ENCODE measurements at regions not wholly inside any gene's neighbourhood (a gene's known extent, or its start where the extent isn't known, plus 50 kb on each side); places are given as distances from the start of the nearest gene placed in this dataset.

- H3K9me3 ChIP-seq (ENCODE audit: control insufficient read depth, low read length) = no peaks in the 10 kb centered on the region
- peak; percentile 58 for DNase-seq (ENCODE audit: low read depth)
- H3K27me3 ChIP-seq (replicated peaks; ENCODE audit: control insufficient read depth, insufficient read depth, low read length) = no peaks in the 10 kb centered on the region
- H3K4me1 ChIP-seq (ENCODE audit: control insufficient read depth, insufficient read depth, low read length) = peaks cover 27% of the 10 kb centered on the region
- H3K9ac ChIP-seq (ENCODE audit: low read length) = no peak overlapping the region
- H3K4me3 ChIP-seq (ENCODE audit: low read length) = no peak overlapping the region
- no peaks in the 10 kb centered on the region for H3K36me3 ChIP-seq (ENCODE audit: control insufficient read depth, insufficient read depth, low read length, severe bottlenecking)
Measured at GRCh38 chr9:79220666-79221065, 351.1 kb upstream of the TLE4 start.

- H3K9me3 ChIP-seq (ENCODE audit: control insufficient read depth, low read length) = no peaks in the 10 kb centered on the region
- H3K4me3 ChIP-seq (ENCODE audit: low read length) = no peak overlapping the region
- H3K4me1 ChIP-seq (ENCODE audit: control insufficient read depth, insufficient read depth, low read length) = peaks cover 24% of the 10 kb centered on the region
- H3K27me3 ChIP-seq (replicated peaks; ENCODE audit: control insufficient read depth, insufficient read depth, low read length) = no peaks in the 10 kb centered on the region
- no peak overlapping the region for H3K9ac ChIP-seq (ENCODE audit: low read length)
- H3K36me3 ChIP-seq (ENCODE audit: control insufficient read depth, insufficient read depth, low read length, severe bottlenecking) = no peaks in the 10 kb centered on the region
- peak; percentile 98 for DNase-seq (ENCODE audit: low read depth)
Measured at GRCh38 chr9:79221084-79221483, 350.7 kb upstream of the TLE4 start.

- Histone ChIP-seq H3K4me3 (ENCODE audit: low read length) (no peak overlapping the region), H3K27me3 (replicated peaks; ENCODE audit: control insufficient read depth, insufficient read depth, low read length) (no peaks in the 10 kb centered on the region), H3K9me3 (ENCODE audit: control insufficient read depth, low read length) (no peaks in the 10 kb centered on the region), H3K4me1 (ENCODE audit: control insufficient read depth, insufficient read depth, low read length) (peaks cover 23% of the 10 kb centered on the region), H3K9ac (ENCODE audit: low read length) (no peak overlapping the region), H3K36me3 (ENCODE audit: control insufficient read depth, insufficient read depth, low read length, severe bottlenecking) (no peaks in the 10 kb centered on the region)
- DNase-seq (ENCODE audit: low read depth) = peak; percentile 24
Measured at GRCh38 chr9:79222483-79222882, 349.3 kb upstream of the TLE4 start.

- H3K4me1 ChIP-seq (ENCODE audit: control insufficient read depth, insufficient read depth, low read length) = peaks cover 23% of the 10 kb centered on the region
- no peaks in the 10 kb centered on the region for H3K9me3 ChIP-seq (ENCODE audit: control insufficient read depth, low read length)
- no peaks in the 10 kb centered on the region for H3K27me3 ChIP-seq (replicated peaks; ENCODE audit: control insufficient read depth, insufficient read depth, low read length)
- H3K4me3 ChIP-seq (ENCODE audit: low read length) = no peak overlapping the region
- H3K9ac ChIP-seq (ENCODE audit: low read length) = no peak overlapping the region
- peak; percentile 95 for DNase-seq (ENCODE audit: low read depth)
- no peaks in the 10 kb centered on the region for H3K36me3 ChIP-seq (ENCODE audit: control insufficient read depth, insufficient read depth, low read length, severe bottlenecking)
Measured at GRCh38 chr9:79224672-79225433, 346.9 kb upstream of the TLE4 start.

GRCh38 chr9:79233542-79233941 is 338.2 kb upstream of the TLE4 start:
- Histone ChIP-seq H3K36me3 (ENCODE audit: control insufficient read depth, insufficient read depth, low read length, severe bottlenecking) (no peaks in the 10 kb centered on the region), H3K9me3 (ENCODE audit: control insufficient read depth, low read length) (no peaks in the 10 kb centered on the region), H3K4me3 (ENCODE audit: low read length) (no peak overlapping the region), H3K27me3 (replicated peaks; ENCODE audit: control insufficient read depth, insufficient read depth, low read length) (peaks cover 4% of the 10 kb centered on the region), H3K4me1 (ENCODE audit: control insufficient read depth, insufficient read depth, low read length) (no peaks in the 10 kb centered on the region), H3K9ac (ENCODE audit: low read length) (no peak overlapping the region)
- DNase-seq (ENCODE audit: low read depth) = peak; percentile 50

- no peak overlapping the region for H3K9ac ChIP-seq (ENCODE audit: low read length)
- no peaks in the 10 kb centered on the region for H3K36me3 ChIP-seq (ENCODE audit: control insufficient read depth, insufficient read depth, low read length, severe bottlenecking)
- H3K9me3 ChIP-seq (ENCODE audit: control insufficient read depth, low read length) = no peaks in the 10 kb centered on the region
- no peak overlapping the region for H3K4me3 ChIP-seq (ENCODE audit: low read length)
- H3K4me1 ChIP-seq (ENCODE audit: control insufficient read depth, insufficient read depth, low read length) = no peaks in the 10 kb centered on the region
- no peak for DNase-seq (ENCODE audit: low read depth)
- H3K27me3 ChIP-seq (replicated peaks; ENCODE audit: control insufficient read depth, insufficient read depth, low read length) = peaks cover 4% of the 10 kb centered on the region
Measured at GRCh38 chr9:79236466-79236865, 335.3 kb upstream of the TLE4 start.

- Histone ChIP-seq H3K9me3 (ENCODE audit: control insufficient read depth, low read length) (no peaks in the 10 kb centered on the region), H3K9ac (ENCODE audit: low read length) (no peak overlapping the region), H3K4me1 (ENCODE audit: control insufficient read depth, insufficient read depth, low read length) (no peaks in the 10 kb centered on the region), H3K36me3 (ENCODE audit: control insufficient read depth, insufficient read depth, low read length, severe bottlenecking) (no peaks in the 10 kb centered on the region), H3K4me3 (ENCODE audit: low read length) (no peak overlapping the region), H3K27me3 (replicated peaks; ENCODE audit: control insufficient read depth, insufficient read depth, low read length) (peaks cover 4% of the 10 kb centered on the region)
- peak; percentile 19 for DNase-seq (ENCODE audit: low read depth)
Measured at GRCh38 chr9:79237861-79238260, 333.9 kb upstream of the TLE4 start.

- DNase-seq (ENCODE audit: low read depth) = no peak
- peaks cover 3% of the 10 kb centered on the region for H3K27me3 ChIP-seq (replicated peaks; ENCODE audit: control insufficient read depth, insufficient read depth, low read length)
- H3K9me3 ChIP-seq (ENCODE audit: control insufficient read depth, low read length) = no peaks in the 10 kb centered on the region
- no peaks in the 10 kb centered on the region for H3K4me1 ChIP-seq (ENCODE audit: control insufficient read depth, insufficient read depth, low read length)
- no peaks in the 10 kb centered on the region for H3K36me3 ChIP-seq (ENCODE audit: control insufficient read depth, insufficient read depth, low read length, severe bottlenecking)
- no peak overlapping the region for H3K4me3 ChIP-seq (ENCODE audit: low read length)
- no peak overlapping the region for H3K9ac ChIP-seq (ENCODE audit: low read length)
Measured at GRCh38 chr9:79240774-79241173, 331.0 kb upstream of the TLE4 start.

GRCh38 chr9:79242489-79242888 is 329.3 kb upstream of the TLE4 start:
- no peaks in the 10 kb centered on the region for H3K9me3 ChIP-seq (ENCODE audit: control insufficient read depth, low read length)
- H3K9ac ChIP-seq (ENCODE audit: low read length) = no peak overlapping the region
- no peaks in the 10 kb centered on the region for H3K36me3 ChIP-seq (ENCODE audit: control insufficient read depth, insufficient read depth, low read length, severe bottlenecking)
- no peak overlapping the region for H3K4me3 ChIP-seq (ENCODE audit: low read length)
- no peaks in the 10 kb centered on the region for H3K27me3 ChIP-seq (replicated peaks; ENCODE audit: control insufficient read depth, insufficient read depth, low read length)
- no peaks in the 10 kb centered on the region for H3K4me1 ChIP-seq (ENCODE audit: control insufficient read depth, insufficient read depth, low read length)
- peak; percentile 25 for DNase-seq (ENCODE audit: low read depth)

- no peaks in the 10 kb centered on the region for H3K4me1 ChIP-seq (ENCODE audit: control insufficient read depth, insufficient read depth, low read length)
- no peak overlapping the region for H3K4me3 ChIP-seq (ENCODE audit: low read length)
- no peaks in the 10 kb centered on the region for H3K36me3 ChIP-seq (ENCODE audit: control insufficient read depth, insufficient read depth, low read length, severe bottlenecking)
- peaks cover 2% of the 10 kb centered on the region for H3K27me3 ChIP-seq (replicated peaks; ENCODE audit: control insufficient read depth, insufficient read depth, low read length)
- DNase-seq (ENCODE audit: low read depth) = no peak
- no peaks in the 10 kb centered on the region for H3K9me3 ChIP-seq (ENCODE audit: control insufficient read depth, low read length)
- H3K9ac ChIP-seq (ENCODE audit: low read length) = no peak overlapping the region
Measured at GRCh38 chr9:79246170-79246569, 325.6 kb upstream of the TLE4 start.

GRCh38 chr9:79247021-79247420 is 324.7 kb upstream of the TLE4 start:
- no peaks in the 10 kb centered on the region for H3K9me3 ChIP-seq (ENCODE audit: control insufficient read depth, low read length)
- no peak overlapping the region for H3K4me3 ChIP-seq (ENCODE audit: low read length)
- no peaks in the 10 kb centered on the region for H3K4me1 ChIP-seq (ENCODE audit: control insufficient read depth, insufficient read depth, low read length)
- H3K27me3 ChIP-seq (replicated peaks; ENCODE audit: control insufficient read depth, insufficient read depth, low read length) = peaks cover 7% of the 10 kb centered on the region
- H3K9ac ChIP-seq (ENCODE audit: low read length) = no peak overlapping the region
- DNase-seq (ENCODE audit: low read depth) = no peak
- no peaks in the 10 kb centered on the region for H3K36me3 ChIP-seq (ENCODE audit: control insufficient read depth, insufficient read depth, low read length, severe bottlenecking)

- no peak for DNase-seq (ENCODE audit: low read depth)
- no peaks in the 10 kb centered on the region for H3K4me1 ChIP-seq (ENCODE audit: control insufficient read depth, insufficient read depth, low read length)
- H3K27me3 ChIP-seq (replicated peaks; ENCODE audit: control insufficient read depth, insufficient read depth, low read length) = peaks cover 29% of the 10 kb centered on the region
- no peak overlapping the region for H3K9ac ChIP-seq (ENCODE audit: low read length)
- H3K9me3 ChIP-seq (ENCODE audit: control insufficient read depth, low read length) = no peaks in the 10 kb centered on the region
- H3K36me3 ChIP-seq (ENCODE audit: control insufficient read depth, insufficient read depth, low read length, severe bottlenecking) = no peaks in the 10 kb centered on the region
- no peak overlapping the region for H3K4me3 ChIP-seq (ENCODE audit: low read length)
Measured at GRCh38 chr9:79250806-79251205, 321.0 kb upstream of the TLE4 start.

Measured in adipocyte (in vitro differentiated cells).